ENCODE measurements at regions not wholly inside any gene's neighbourhood (a gene's known extent, or its start where the extent isn't known, plus 50 kb on each side); places are given as distances from the start of the nearest gene placed in this dataset.

GRCh38 chr14:25622763-25623162, 572.8 kb upstream of the STXBP6 start:
- TF ChIP-seq, protein P1, sequence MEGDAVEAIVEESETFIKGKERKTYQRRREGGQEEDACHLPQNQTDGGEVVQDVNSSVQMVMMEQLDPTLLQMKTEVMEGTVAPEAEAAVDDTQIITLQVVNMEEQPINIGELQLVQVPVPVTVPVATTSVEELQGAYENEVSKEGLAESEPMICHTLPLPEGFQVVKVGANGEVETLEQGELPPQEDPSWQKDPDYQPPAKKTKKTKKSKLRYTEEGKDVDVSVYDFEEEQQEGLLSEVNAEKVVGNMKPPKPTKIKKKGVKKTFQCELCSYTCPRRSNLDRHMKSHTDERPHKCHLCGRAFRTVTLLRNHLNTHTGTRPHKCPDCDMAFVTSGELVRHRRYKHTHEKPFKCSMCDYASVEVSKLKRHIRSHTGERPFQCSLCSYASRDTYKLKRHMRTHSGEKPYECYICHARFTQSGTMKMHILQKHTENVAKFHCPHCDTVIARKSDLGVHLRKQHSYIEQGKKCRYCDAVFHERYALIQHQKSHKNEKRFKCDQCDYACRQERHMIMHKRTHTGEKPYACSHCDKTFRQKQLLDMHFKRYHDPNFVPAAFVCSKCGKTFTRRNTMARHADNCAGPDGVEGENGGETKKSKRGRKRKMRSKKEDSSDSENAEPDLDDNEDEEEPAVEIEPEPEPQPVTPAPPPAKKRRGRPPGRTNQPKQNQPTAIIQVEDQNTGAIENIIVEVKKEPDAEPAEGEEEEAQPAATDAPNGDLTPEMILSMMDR (IDR thresholded peaks at IDR 0.05; ENCODE audit: insufficient read depth, low read length) = no peak
- H3K4me3 ChIP-seq (ENCODE audit: low read depth, low read length) = no peak overlapping the region
- DNase-seq (ENCODE audit: low read depth) = no peak

DNA sequence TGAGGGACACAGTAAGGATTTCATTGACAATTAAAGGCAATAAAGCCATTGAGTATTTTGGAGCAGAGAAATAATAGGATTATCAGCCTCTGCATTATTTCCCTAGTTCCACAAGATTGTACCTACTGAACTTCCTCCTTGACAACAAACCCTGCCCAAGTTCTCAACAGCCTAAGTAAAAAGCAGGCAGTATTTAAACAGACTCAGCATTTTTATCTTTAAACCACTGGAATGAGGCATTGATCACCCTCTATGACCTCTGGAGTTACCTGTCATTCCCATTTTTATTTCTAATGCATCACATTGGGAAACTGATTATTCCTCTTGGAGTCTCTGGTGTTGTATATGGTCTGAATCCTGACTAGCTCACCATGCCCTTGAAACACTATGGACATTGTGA, 570.6 kb upstream of the STXBP6 start:
- TF ChIP-seq, protein P1 (IDR thresholded peaks at IDR 0.05; ENCODE audit: insufficient read depth, low read length) = no peak
- no peak for DNase-seq (ENCODE audit: low read depth)
- H3K4me3 ChIP-seq (ENCODE audit: low read depth, low read length) = no peak overlapping the region

DNA sequence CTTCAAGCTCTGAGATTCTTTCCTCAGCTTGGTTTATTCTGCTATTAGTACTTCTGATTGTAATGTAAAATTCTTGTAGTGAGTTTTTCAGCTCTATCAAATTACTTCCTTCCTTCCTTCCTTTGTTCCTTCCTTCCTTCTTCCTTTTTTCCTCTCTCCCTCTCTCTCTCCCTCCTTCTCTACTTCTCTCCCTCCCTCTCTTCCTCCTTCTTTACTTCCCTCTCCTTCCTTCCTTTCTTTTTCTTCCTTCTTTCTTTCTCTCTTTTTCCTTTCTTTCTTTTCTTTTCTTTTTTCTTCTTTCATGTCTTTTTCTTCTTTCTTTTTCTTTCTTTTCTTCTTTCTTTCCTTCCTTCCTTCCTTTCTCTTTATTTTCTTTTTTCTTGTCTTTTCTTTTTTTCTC, 565.2 kb upstream of the STXBP6 start:
- no peak for DNase-seq (ENCODE audit: low read depth)
- TF ChIP-seq, protein P1 (IDR thresholded peaks at IDR 0.05; ENCODE audit: insufficient read depth, low read length) = no peak
- H3K4me3 ChIP-seq (ENCODE audit: low read depth, low read length) = no peak overlapping the region

GRCh38 chr14:25607192-25607591, 557.2 kb upstream of the STXBP6 start:
- DNase-seq (ENCODE audit: low read depth) = no peak
- H3K4me3 ChIP-seq (ENCODE audit: low read depth, low read length) = no peak overlapping the region
- TF ChIP-seq, protein P1 (IDR thresholded peaks at IDR 0.05; ENCODE audit: insufficient read depth, low read length) = no peak

- TF ChIP-seq, protein P1 (IDR thresholded peaks at IDR 0.05; ENCODE audit: insufficient read depth, low read length) = no peak
- DNase-seq (ENCODE audit: low read depth) = no peak
- H3K4me3 ChIP-seq (ENCODE audit: low read depth, low read length) = no peak overlapping the region
Measured at GRCh38 chr14:25602106-25602505, 552.2 kb upstream of the STXBP6 start.

GRCh38 chr14:25588751-25589150, 538.8 kb upstream of the STXBP6 start:
- DNase-seq (ENCODE audit: low read depth) = no peak
- TF ChIP-seq, protein P1 (IDR thresholded peaks at IDR 0.05; ENCODE audit: insufficient read depth, low read length) = no peak
- H3K4me3 ChIP-seq (ENCODE audit: low read depth, low read length) = no peak overlapping the region

GRCh38 chr14:25574628-25575325, 524.8 kb upstream of the STXBP6 start:
- TF ChIP-seq, protein P1 (IDR thresholded peaks at IDR 0.05; ENCODE audit: insufficient read depth, low read length) = no peak
- DNase-seq (ENCODE audit: low read depth) = no peak
- H3K4me3 ChIP-seq (ENCODE audit: low read depth, low read length) = no peak overlapping the region

All from fibroblast of the aortic adventitia (primary cell).